H9 (cell line): ENCODE measurements at regions not wholly inside any gene's neighbourhood (a gene's known extent, or its start where the extent isn't known, plus 50 kb on each side); places are given as distances from the start of the nearest gene placed in this dataset.

Experiments
- DNase-seq: peaks from one replicate; pipeline ENCODE4 v3.0.0-alpha.2; 2017
- H2AFZ ChIP-seq: one replicate; pipeline ENCODE4 v1.6.1; 2013; ENCODE audit warnings: mild to moderate bottlenecking, low read length, control low read depth, moderate library complexity
- H2AK5ac ChIP-seq: 2 replicates; pipeline ENCODE4 v1.6.1; 2013; ENCODE audit warnings: low read length, control low read depth, mixed read lengths; ENCODE audit not compliant: insufficient read length
- H2BK120ac ChIP-seq: one replicate; pipeline ENCODE4 v1.6.1; 2013; ENCODE audit warnings: low read depth, mild to moderate bottlenecking, low read length, control low read depth, inconsistent platforms; ENCODE audit not compliant: poor library complexity, severe bottlenecking
- H2BK12ac ChIP-seq: 2 replicates; pipeline ENCODE4 v1.6.1; 2013; ENCODE audit warnings: low read length, control low read depth, mixed read lengths, low read depth; ENCODE audit not compliant: insufficient read length
- H2BK15ac ChIP-seq: 2 replicates; pipeline ENCODE4 v1.6.1; 2013; ENCODE audit warnings: low read depth, low read length, control low read depth
- H2BK20ac ChIP-seq: one replicate; pipeline ENCODE4 v1.6.1; 2013; ENCODE audit warnings: low read depth, mild to moderate bottlenecking, low read length, control low read depth, inconsistent platforms; ENCODE audit not compliant: poor library complexity, severe bottlenecking
- H2BK5ac ChIP-seq: 2 replicates; pipeline ENCODE4 v1.6.1; 2013; ENCODE audit warnings: low read length, control low read depth, mixed read lengths; ENCODE audit not compliant: insufficient read length
- H3K14ac ChIP-seq: 2 replicates; pipeline ENCODE4 v1.6.1; 2013; ENCODE audit warnings: low read length, control low read depth; ENCODE audit not compliant: insufficient read depth
- H3K18ac ChIP-seq: 2 replicates; pipeline ENCODE4 v1.6.1; 2013; ENCODE audit warnings: low read depth, mild to moderate bottlenecking, mixed read lengths, low read length, control low read depth; ENCODE audit not compliant: insufficient read length
- H3K23ac ChIP-seq: 2 replicates; pipeline ENCODE4 v1.6.1; 2013; ENCODE audit warnings: low read length, control low read depth, mixed read lengths, low read depth; ENCODE audit not compliant: insufficient read length
- H3K23me2 ChIP-seq: 2 replicates; pipeline ENCODE4 v1.6.1; 2013; ENCODE audit warnings: low read depth, mild to moderate bottlenecking, mixed read lengths, low read length, control low read depth; ENCODE audit not compliant: insufficient read length, poor library complexity, severe bottlenecking
- H3K27ac ChIP-seq: 2 replicates; pipeline ENCODE4 v1.5.1; 2013; ENCODE audit warnings: low read length, control low read depth, mixed read lengths, low read depth; ENCODE audit not compliant: insufficient read length
- H3K27me3 ChIP-seq: 2 replicates; pipeline ENCODE4 v1.6.1; 2013; ENCODE audit warnings: low read length, control low read depth, inconsistent platforms; ENCODE audit not compliant: insufficient read depth
- H3K4ac ChIP-seq: 2 replicates; pipeline ENCODE4 v1.6.1; 2013; ENCODE audit warnings: low read depth, mild to moderate bottlenecking, control low read depth, inconsistent platforms, low read length, moderate library complexity
- H3K4me1 ChIP-seq: 2 replicates; pipeline ENCODE4 v1.6.1; 2013; ENCODE audit warnings: low read length, control low read depth, inconsistent platforms; ENCODE audit not compliant: insufficient read depth
- H3K4me2 ChIP-seq: 2 replicates; pipeline ENCODE4 v1.6.1; 2013; ENCODE audit warnings: low read length, control low read depth, mixed read lengths; ENCODE audit not compliant: insufficient read length, insufficient read depth
- H3K56ac ChIP-seq: 2 replicates; pipeline ENCODE4 v1.6.1; 2013; ENCODE audit warnings: low read depth, mild to moderate bottlenecking, mixed read lengths, low read length, control low read depth; ENCODE audit not compliant: insufficient read length
- H3K79me1 ChIP-seq: 2 replicates; pipeline ENCODE4 v1.6.1; 2013; ENCODE audit warnings: low read depth, mild to moderate bottlenecking, moderate library complexity, low read length, control low read depth, inconsistent platforms; ENCODE audit not compliant: insufficient read depth, poor library complexity, severe bottlenecking
- H3K79me2 ChIP-seq: 2 replicates; pipeline ENCODE4 v1.6.1; 2013; ENCODE audit warnings: low read length, control low read depth, inconsistent platforms; ENCODE audit not compliant: insufficient read depth
- H3K9ac ChIP-seq: 2 replicates; pipeline ENCODE4 v1.6.1; 2013; ENCODE audit warnings: low read length, control low read depth, mixed read lengths; ENCODE audit not compliant: insufficient read length; ENCODE audit errors: extremely low read depth
- H3K9me3 ChIP-seq: one replicate; pipeline ENCODE4 v1.6.1; 2013; ENCODE audit warnings: low read depth, low read length, inconsistent platforms; ENCODE audit not compliant: control insufficient read depth
- H3T11ph ChIP-seq: one replicate; pipeline ENCODE4 v1.6.1; 2013; ENCODE audit warnings: mild to moderate bottlenecking, low read length, control low read depth, inconsistent platforms
- H4K20me1 ChIP-seq: one replicate; pipeline ENCODE4 v1.6.1; 2013; ENCODE audit not compliant: control insufficient read depth, insufficient read length, insufficient read depth
- H4K5ac ChIP-seq: 2 replicates; pipeline ENCODE4 v1.6.1; 2013; ENCODE audit warnings: low read depth, mild to moderate bottlenecking, mixed read lengths, low read length, control low read depth; ENCODE audit not compliant: insufficient read length
- H4K8ac ChIP-seq: replicated peaks from 2 replicates; pipeline ENCODE4 v1.6.1; 2013; ENCODE audit warnings: low read length, control low read depth, mixed read lengths, low read depth; ENCODE audit not compliant: insufficient read length
- H4K91ac ChIP-seq: 2 replicates; pipeline ENCODE4 v1.6.1; 2013; ENCODE audit warnings: low read depth, mild to moderate bottlenecking, moderate library complexity, mixed read lengths, low read length, control low read depth; ENCODE audit not compliant: insufficient read length
- H3K27ac Mint-ChIP-seq, 3 experiments: 2 replicates in 2 of 3; 3 replicates in 1 of 3; pipeline ENCODE4 v1.8.0; 2020 to 2021; ENCODE audit warnings: mixed read lengths in 3 of 3, mild to moderate bottlenecking in 1 of 3, moderate library complexity in 1 of 3
- H3K27me3 Mint-ChIP-seq: 2 replicates; pipeline ENCODE4 v1.8.0; 2021; ENCODE audit warnings: low read depth, mild to moderate bottlenecking, moderate library complexity, mixed read lengths
- H3K36me3 Mint-ChIP-seq, 3 experiments: 2 replicates in 2 of 3; 3 replicates in 1 of 3; pipeline ENCODE4 v1.8.0; 2020 to 2021; ENCODE audit warnings: low read depth in 3 of 3, mixed read lengths in 3 of 3; ENCODE audit not compliant: insufficient read depth in 1 of 3
- H3K4me1 Mint-ChIP-seq, 2 experiments: 2 replicates each; pipeline ENCODE4 v1.8.0; 2020; ENCODE audit warnings: mixed read lengths in 2 of 2
- H3K4me3 Mint-ChIP-seq, 2 experiments: 2 replicates in 1 of 2; 3 replicates in 1 of 2; pipeline ENCODE4 v1.8.0; 2020 to 2021; ENCODE audit warnings: mild to moderate bottlenecking in 2 of 2, mixed read lengths in 2 of 2, moderate library complexity in 1 of 2
- H3K9me3 Mint-ChIP-seq, 2 experiments: 2 replicates in 1 of 2; 3 replicates in 1 of 2; pipeline ENCODE4 v1.8.0; 2020; ENCODE audit warnings: mild to moderate bottlenecking in 2 of 2, mixed read lengths in 2 of 2, moderate library complexity in 1 of 2
- WGBS: extraction: QIAGEN DNeasy Blood & Tissue Kit; methylation state at CpG from one replicate; pipeline ENCODE4 v1.1.7; 2013; ENCODE audit warnings: missing lambda C conversion rate, low lambda C conversion rate, mixed read lengths; ENCODE audit not compliant: insufficient read length; ENCODE audit errors: extremely low coverage; 5-methylcytosine and 5-hydroxymethylcytosine counted together
- TF ChIP-seq, protein P1 (sequence below): fragments of 200-600 bp; sonication (generic); conservative IDR thresholded peaks from 3 replicates; pipeline ENCODE4 v1.8.0; 2021; ENCODE audit warnings: antibody characterized with exemption, mild to moderate bottlenecking

DNA sequence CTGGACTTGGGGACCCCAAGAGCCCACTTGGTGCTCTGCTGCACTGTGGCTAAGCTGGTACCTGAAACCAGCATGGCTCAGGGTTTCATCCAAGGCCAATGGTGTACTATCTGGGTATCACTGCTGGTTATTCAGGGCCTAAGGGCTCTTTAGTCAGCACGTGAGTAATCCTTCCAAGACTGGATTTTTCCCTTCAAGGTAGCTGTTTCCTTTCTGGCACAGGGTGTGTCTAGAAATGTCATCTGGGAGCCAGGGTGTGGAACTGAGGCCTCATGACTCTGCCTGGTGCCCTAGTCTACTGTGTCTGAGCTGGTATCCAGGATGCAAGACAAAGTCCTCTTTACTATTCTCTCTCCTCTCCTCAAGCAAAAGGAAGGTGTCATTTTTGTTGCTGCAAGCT is 99.0 kb upstream of the QRFPR start:
- Histone ChIP-seq H3K79me1 (no peaks in the 10 kb centered on the region), H3T11ph (no peak overlapping the region), H4K20me1 (no peaks in the 10 kb centered on the region), H4K8ac (no peak overlapping the region), H3K56ac (no peak overlapping the region), H3K4me1 (no peaks in the 10 kb centered on the region), H2AFZ (no peak overlapping the region), H4K91ac (no peak overlapping the region), H2BK120ac (no peak overlapping the region), H3K23ac (no peak overlapping the region), H3K4ac (no peak overlapping the region), H3K27ac (no peak overlapping the region), H3K18ac (no peak overlapping the region), H3K4me2 (no peak overlapping the region), H4K5ac (no peak overlapping the region), H3K9ac (no peak overlapping the region), H3K27me3 (no peaks in the 10 kb centered on the region), H3K79me2 (no peaks in the 10 kb centered on the region), H2BK20ac (no peak overlapping the region), H2BK15ac (no peak overlapping the region), H2BK5ac (no peak overlapping the region), H3K14ac (no peak overlapping the region), H3K23me2 (no peaks in the 10 kb centered on the region), H2BK12ac (no peak overlapping the region), H3K9me3 (no peaks in the 10 kb centered on the region), H2AK5ac (no peak overlapping the region)
- no peaks in the 10 kb centered on the region for H3K27me3 Mint-ChIP-seq
- DNase-seq: no peak
- H3K36me3 Mint-ChIP-seq: no peaks in the 10 kb centered on the region
- no peaks in the 10 kb centered on the region for H3K4me1 Mint-ChIP-seq
- TF ChIP-seq, protein P1, sequence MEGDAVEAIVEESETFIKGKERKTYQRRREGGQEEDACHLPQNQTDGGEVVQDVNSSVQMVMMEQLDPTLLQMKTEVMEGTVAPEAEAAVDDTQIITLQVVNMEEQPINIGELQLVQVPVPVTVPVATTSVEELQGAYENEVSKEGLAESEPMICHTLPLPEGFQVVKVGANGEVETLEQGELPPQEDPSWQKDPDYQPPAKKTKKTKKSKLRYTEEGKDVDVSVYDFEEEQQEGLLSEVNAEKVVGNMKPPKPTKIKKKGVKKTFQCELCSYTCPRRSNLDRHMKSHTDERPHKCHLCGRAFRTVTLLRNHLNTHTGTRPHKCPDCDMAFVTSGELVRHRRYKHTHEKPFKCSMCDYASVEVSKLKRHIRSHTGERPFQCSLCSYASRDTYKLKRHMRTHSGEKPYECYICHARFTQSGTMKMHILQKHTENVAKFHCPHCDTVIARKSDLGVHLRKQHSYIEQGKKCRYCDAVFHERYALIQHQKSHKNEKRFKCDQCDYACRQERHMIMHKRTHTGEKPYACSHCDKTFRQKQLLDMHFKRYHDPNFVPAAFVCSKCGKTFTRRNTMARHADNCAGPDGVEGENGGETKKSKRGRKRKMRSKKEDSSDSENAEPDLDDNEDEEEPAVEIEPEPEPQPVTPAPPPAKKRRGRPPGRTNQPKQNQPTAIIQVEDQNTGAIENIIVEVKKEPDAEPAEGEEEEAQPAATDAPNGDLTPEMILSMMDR: no peak
- H3K4me3 Mint-ChIP-seq: no peak overlapping the region
- H3K27ac Mint-ChIP-seq: no peak overlapping the region
- H3K9me3 Mint-ChIP-seq: no peaks in the 10 kb centered on the region; a peak in 1 of 5 replicates
- no CpG with 5 or more reads among the region's 1 CpG for WGBS
